A549 (cell line): ENCODE measurements at regions not wholly inside any gene's neighbourhood (a gene's known extent, or its start where the extent isn't known, plus 50 kb on each side); places are given as distances from the start of the nearest gene placed in this dataset.

Experiments used
- ATAC-seq, 2 experiments: fragments of 200-7000 bp in 1 of 2; fragments of >200 bp in 1 of 2; cut with Nextera tagmentation in 1 of 2; cut with Tn5 transposase in 1 of 2; 3 replicates each; pipeline versions ENCODE4 v1.8.0 to v1.9.1; 2018 to 2020; ENCODE audit warnings: mild to moderate bottlenecking in 1 of 2, moderate library complexity in 1 of 2
- CTCF ChIA-PET: fragments of 300-600 bp; sonication (Branson Sonifier 250); formaldehyde crosslinking; extraction: SDS; loops from one replicate; lab custom pipeline; 2021; ENCODE audit warnings: antibody characterized with exemption, inconsistent platforms; lab: Yijun Ruan, JAX
- POLR2A ChIA-PET: fragments of 350-600 bp; formaldehyde crosslinking; extraction: SDS; loops from one replicate; lab custom pipeline; 2021; ENCODE audit warnings: antibody characterized with exemption, inconsistent platforms; lab: Yijun Ruan, JAX
- DNase-seq, 2 experiments: peaks; one replicate each; pipeline versions ENCODE4 v3.0.0 to v3.0.0-alpha.2; 2011 to 2016; ENCODE audit warnings: low read depth in 1 of 2, low spot score in 1 of 2
- FAIRE-seq: peaks from 2 replicates; lab custom pipeline; 2011; peaks lifted over from hg19 to GRCh38; lab: Jason Lieb, UNC
- H3K27ac ChIP-seq, 2 experiments: fragments of >200 bp; sonication (Bioruptor Twin); formaldehyde crosslinking; 3 replicates each; pipeline ENCODE4 v1.5.1; 2016 to 2017
- H3K4me1 ChIP-seq: fragments of >200 bp; sonication (Bioruptor Twin); formaldehyde crosslinking; 3 replicates; pipeline ENCODE4 v1.6.1; 2016
- H3K4me2 ChIP-seq: fragments of >200 bp; sonication (Bioruptor Twin); formaldehyde crosslinking; 3 replicates; pipeline ENCODE4 v1.6.1; 2016
- H3K4me3 ChIP-seq: fragments of >200 bp; sonication (Bioruptor Twin); formaldehyde crosslinking; 3 replicates; pipeline ENCODE4 v1.5.1; 2016
- H3K9me3 ChIP-seq: fragments of >200 bp; sonication (Bioruptor Twin); formaldehyde crosslinking; 3 replicates; pipeline ENCODE4 v1.6.1; 2016
- EHMT2 ChIP-seq: fragments of 200-600 bp; sonication (generic); IDR thresholded peaks from 2 replicates; pipeline ENCODE4 v1.6.1; 2016; ENCODE audit warnings: antibody characterized with exemption, low read depth, mild to moderate bottlenecking, moderate library complexity
- ELK1 ChIP-seq: fragments of 150-350 bp; IDR thresholded peaks from 2 replicates; pipeline ENCODE4 v1.6.1; 2014; ENCODE audit warnings: low read depth, mild to moderate bottlenecking, low read length
- ESRRA ChIP-seq: fragments of 150-350 bp; IDR thresholded peaks from 2 replicates; pipeline ENCODE4 v1.6.1; 2014; ENCODE audit warnings: mild to moderate bottlenecking, low read length, borderline replicate concordance
- FOSL2 ChIP-seq, 2 experiments: fragments of 450-650 bp in 1 of 2; fragments of >200 bp in 1 of 2; sonication (Bioruptor Twin) in 1 of 2; formaldehyde crosslinking; IDR thresholded peaks; 2 replicates each; pipeline versions ENCODE4 v1.5.0 to v1.6.1; 2016 to 2020; ENCODE audit warnings: mild to moderate bottlenecking in 1 of 2, moderate library complexity in 1 of 2
- HOXA7 ChIP-seq: fragments of 250-450 bp; sonication (Bioruptor Pico); IDR thresholded peaks from 2 replicates; pipeline ENCODE4 v1.5.0; 2020; ENCODE audit warnings: mild to moderate bottlenecking, moderate library complexity
- MAFK ChIP-seq: fragments of 450-650 bp; IDR thresholded peaks from 2 replicates; pipeline ENCODE4 v1.6.1; 2014; ENCODE audit not compliant: partially characterized antibody
- MAZ ChIP-seq: fragments of 150-350 bp; IDR thresholded peaks from 2 replicates; pipeline ENCODE4 v1.6.1; 2014; ENCODE audit warnings: antibody characterized with exemption, low read depth, low read length, borderline replicate concordance
- POLR2AphosphoS2 ChIP-seq: conservative IDR thresholded peaks from 2 replicates; pipeline ENCODE4 v1.6.1; 2012; ENCODE audit warnings: low read length, improper control_type of control experiment, inconsistent platforms
- RARB ChIP-seq: fragments of 250-450 bp; sonication (Bioruptor Pico); IDR thresholded peaks from 2 replicates; pipeline ENCODE4 v1.8.0; 2021; ENCODE audit warnings: mild to moderate bottlenecking, moderate library complexity
- REST ChIP-seq: fragments of 200-600 bp; sonication (generic); IDR thresholded peaks from 2 replicates; pipeline ENCODE4 v1.6.1; 2016; ENCODE audit warnings: antibody characterized with exemption, mild to moderate bottlenecking, moderate library complexity
- RNF2 ChIP-seq: fragments of 200-600 bp; sonication (generic); IDR thresholded peaks from 2 replicates; pipeline ENCODE4 v1.6.1; 2016; ENCODE audit warnings: low read depth, mild to moderate bottlenecking, antibody characterized with exemption, moderate library complexity, borderline replicate concordance
- SREBF2 ChIP-seq: fragments of 450-650 bp; IDR thresholded peaks from 2 replicates; pipeline ENCODE4 v1.6.1; 2014; ENCODE audit warnings: mild to moderate bottlenecking, moderate library complexity
- WGBS: methylation state at CpG from one replicate; pipeline ENCODE4 v1.1.6; 2017; ENCODE audit errors: missing lambda C conversion rate; 5-methylcytosine and 5-hydroxymethylcytosine counted together
- TF ChIP-seq, protein P1 (sequence below): fragments of >200 bp; sonication (Bioruptor Twin); formaldehyde crosslinking; IDR thresholded peaks from 3 replicates; pipeline ENCODE4 v1.5.1; 2016
- TF ChIP-seq, protein P2 (sequence below): fragments of >200 bp; sonication (Bioruptor Twin); formaldehyde crosslinking; IDR thresholded peaks from 2 replicates; pipeline ENCODE4 v1.6.1; 2016

DNA sequence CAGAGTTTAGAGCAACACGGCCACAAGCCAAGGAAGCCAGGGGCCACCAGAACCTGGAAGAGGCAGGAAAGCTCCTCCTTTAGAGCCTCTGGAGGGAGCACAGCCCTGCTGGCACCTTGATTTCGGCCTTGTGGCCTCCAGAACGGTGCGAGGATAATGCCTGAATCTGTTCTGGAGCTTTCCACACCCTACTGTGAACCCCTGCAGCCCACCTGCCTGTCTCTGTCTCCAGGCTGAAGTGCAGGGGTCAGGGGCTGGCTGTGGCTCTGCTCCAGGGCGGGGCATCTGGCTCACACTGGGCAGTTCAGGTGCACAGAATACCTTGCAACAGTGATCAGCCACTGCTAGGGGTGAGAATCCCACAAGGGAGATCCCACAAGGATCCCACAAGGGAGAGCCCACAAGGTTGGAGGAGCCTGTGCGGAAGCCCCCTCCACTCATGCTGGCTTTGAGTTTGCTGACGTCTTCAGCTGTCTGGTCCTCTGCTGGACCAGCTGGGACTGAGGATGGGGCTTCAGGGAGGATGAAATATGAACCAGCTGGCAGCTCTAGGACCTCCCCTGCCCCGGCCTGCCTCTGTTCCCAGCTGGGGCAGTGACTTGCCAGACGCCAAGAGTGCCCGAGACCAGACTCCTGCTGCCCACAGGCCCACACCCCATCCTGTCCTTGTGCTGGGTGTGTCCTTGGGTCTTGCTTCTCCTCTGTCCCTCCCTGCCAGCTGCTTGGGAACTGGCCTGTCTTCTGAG lies 56.4 kb upstream of the OTOS start (continued):
- TF ChIP-seq POLR2AphosphoS2 = no peak
- TF ChIP-seq RNF2 = no peak
- TF ChIP-seq, protein P1, sequence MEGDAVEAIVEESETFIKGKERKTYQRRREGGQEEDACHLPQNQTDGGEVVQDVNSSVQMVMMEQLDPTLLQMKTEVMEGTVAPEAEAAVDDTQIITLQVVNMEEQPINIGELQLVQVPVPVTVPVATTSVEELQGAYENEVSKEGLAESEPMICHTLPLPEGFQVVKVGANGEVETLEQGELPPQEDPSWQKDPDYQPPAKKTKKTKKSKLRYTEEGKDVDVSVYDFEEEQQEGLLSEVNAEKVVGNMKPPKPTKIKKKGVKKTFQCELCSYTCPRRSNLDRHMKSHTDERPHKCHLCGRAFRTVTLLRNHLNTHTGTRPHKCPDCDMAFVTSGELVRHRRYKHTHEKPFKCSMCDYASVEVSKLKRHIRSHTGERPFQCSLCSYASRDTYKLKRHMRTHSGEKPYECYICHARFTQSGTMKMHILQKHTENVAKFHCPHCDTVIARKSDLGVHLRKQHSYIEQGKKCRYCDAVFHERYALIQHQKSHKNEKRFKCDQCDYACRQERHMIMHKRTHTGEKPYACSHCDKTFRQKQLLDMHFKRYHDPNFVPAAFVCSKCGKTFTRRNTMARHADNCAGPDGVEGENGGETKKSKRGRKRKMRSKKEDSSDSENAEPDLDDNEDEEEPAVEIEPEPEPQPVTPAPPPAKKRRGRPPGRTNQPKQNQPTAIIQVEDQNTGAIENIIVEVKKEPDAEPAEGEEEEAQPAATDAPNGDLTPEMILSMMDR = no peak
- no peak for TF ChIP-seq HOXA7

DNA sequence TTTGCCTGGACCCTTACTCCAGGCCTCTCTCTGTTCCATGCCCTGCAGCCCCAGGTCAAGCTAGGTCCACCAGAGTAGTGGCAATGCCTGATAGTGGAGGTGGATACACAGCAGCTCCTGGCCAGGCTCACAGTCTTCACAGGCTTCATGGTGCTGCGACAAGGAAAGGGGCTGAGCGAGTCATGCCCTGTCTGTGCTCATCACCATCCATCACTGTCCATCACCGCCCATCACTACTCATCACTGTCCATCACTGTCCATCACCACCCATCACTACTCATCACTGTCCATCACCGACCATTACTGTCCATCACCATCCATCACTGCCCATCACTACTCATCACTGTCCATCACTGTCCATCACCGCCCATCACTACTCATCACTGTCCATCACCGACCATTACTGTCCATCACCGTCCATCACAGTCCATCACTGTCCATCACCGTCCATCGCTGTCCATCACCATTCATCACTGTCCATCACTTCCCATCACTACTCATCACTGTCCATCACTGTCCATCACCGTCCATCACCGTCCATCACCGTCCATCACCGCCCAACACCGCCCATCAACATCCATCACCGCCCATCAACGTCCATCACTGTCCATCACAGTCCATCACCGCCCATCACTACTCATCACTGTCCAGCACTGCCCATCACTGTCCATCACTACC lies 57.1 kb upstream of the OTOS start:
- TF ChIP-seq MAZ = no peak
- TF ChIP-seq MAFK = no peak
- TF ChIP-seq, all 56 proteins: peak for 0
- ATAC-seq (no peak; a peak in 1 of 6 replicates), DNase-seq (no peak), FAIRE-seq (no peak)
- CTCF ChIA-PET = no interaction called here
- POLR2A ChIA-PET = no interaction called here
- H3K4me3 ChIP-seq = no peak overlapping the region
- no peaks in the 10 kb centered on the region for H3K9me3 ChIP-seq
- H3K4me1 ChIP-seq = no peaks in the 10 kb centered on the region
- H3K27ac ChIP-seq = no peak overlapping the region
- 73% methylated on average over 17 of the region's 17 CpGs for WGBS
- H3K4me2 ChIP-seq = no peak overlapping the region

- FAIRE-seq = no peak
- no peak for ATAC-seq
- DNase-seq = no peak
- TF ChIP-seq REST = no peak
- TF ChIP-seq FOSL2 (IDR thresholded peaks at IDR 0.05) = no peak
- no peak for TF ChIP-seq FOSL2 (CRISPR knock-in tag; IDR thresholded peaks at IDR 0.05)
- TF ChIP-seq RARB (CRISPR knock-in tag) = no peak
- no peak for TF ChIP-seq ELK1
- TF ChIP-seq SREBF2 = no peak
- TF ChIP-seq, protein P1 = no peak
- no peak for TF ChIP-seq ESRRA
- no peak for TF ChIP-seq MAFK
- no peak for TF ChIP-seq EHMT2
- TF ChIP-seq, protein P2, sequence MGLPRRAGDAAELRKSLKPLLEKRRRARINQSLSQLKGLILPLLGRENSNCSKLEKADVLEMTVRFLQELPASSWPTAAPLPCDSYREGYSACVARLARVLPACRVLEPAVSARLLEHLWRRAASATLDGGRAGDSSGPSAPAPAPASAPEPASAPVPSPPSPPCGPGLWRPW = no peak
- no peak overlapping the region for H3K27ac ChIP-seq
- no peaks in the 10 kb centered on the region for H3K4me1 ChIP-seq
- H3K4me2 ChIP-seq = no peak overlapping the region
- 40% methylated on average over 6 of the region's 6 CpGs for WGBS
- POLR2A ChIA-PET = no interaction called here
- H3K4me3 ChIP-seq = no peak overlapping the region
- H3K9me3 ChIP-seq = no peaks in the 10 kb centered on the region
- CTCF ChIA-PET = no interaction called here
Observed at GRCh38 chr2:240198226-240198625, 57.8 kb upstream of the OTOS start.
